Activated CD4-positive, alpha-beta T cell treated with anti-CD3 and anti-CD28 coated beads for 48 hours (primary cell): ENCODE measurements at regions not wholly inside any gene's neighbourhood (a gene's known extent, or its start where the extent isn't known, plus 50 kb on each side); places are given as distances from the start of the nearest gene placed in this dataset.
"Not testable (repeated sequence)": the region's sequence is repeated elsewhere in the genome, so short reads cannot be mapped to it uniquely, and the experiment has no call there.

ENCODE experiments used
- DNase-seq: peaks from one replicate; pipeline ENCODE4 v3.0.0-alpha.2; 2020

DNA sequence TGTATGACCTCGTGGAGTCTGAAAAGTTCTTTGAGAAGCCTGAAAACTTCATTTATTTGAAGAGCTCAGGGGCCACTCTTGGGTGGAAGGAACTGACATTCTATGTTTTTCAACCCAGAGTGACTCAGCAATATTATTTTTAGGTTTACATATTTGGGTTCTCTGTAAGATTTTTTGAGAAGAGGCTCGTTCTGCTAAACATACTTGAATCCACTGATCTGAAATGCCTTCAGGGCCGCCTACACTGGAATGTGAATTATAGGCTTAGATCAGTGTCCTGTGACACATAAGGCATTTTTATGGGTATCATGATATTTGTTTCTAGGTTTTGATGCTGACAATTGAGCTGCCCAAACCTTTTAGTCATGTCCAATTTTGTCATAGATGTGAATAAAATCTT is 86.2 kb downstream of the PSAT1 start:
- no peak for DNase-seq

DNA sequence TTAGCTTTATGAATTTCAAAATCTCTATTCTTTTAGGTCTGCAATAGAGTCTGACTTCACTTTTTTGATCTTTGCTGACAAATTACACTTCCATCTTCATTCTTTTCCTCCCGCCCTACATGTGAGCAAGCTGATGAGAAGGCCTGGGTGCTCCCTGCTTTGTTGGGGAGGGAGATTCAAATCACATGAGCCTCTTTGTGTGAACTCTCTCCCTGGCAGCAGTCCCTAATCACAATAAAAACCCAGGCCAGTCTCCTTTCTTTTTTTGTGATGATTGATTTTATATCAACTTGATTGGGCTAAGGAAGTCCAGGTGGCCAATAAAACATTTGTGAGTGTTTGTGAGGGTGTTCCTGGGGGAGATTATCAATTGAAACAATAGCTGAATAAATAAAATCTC is 89.4 kb downstream of the PSAT1 start:
- DNase-seq, result no peak

DNA sequence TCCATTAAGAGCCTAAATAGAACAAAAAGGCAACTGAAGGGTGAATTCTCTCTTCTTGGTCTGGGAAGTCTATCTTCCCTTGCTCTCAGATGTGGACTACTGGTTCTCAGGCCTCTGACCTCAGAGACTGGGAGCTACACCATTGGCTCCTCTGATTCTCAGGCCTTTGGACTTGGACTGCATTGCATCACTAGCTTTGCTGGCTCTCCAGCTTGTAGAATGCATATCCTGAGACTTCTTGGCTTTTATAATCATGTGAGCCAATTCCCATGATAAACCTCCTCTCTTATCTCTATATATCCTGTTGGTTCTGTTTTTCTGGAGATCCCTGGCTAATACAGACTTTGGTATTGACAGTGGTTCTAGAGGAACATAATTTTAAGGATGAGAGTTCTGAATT is 89.8 kb downstream of the PSAT1 start:
- no peak for DNase-seq

DNA sequence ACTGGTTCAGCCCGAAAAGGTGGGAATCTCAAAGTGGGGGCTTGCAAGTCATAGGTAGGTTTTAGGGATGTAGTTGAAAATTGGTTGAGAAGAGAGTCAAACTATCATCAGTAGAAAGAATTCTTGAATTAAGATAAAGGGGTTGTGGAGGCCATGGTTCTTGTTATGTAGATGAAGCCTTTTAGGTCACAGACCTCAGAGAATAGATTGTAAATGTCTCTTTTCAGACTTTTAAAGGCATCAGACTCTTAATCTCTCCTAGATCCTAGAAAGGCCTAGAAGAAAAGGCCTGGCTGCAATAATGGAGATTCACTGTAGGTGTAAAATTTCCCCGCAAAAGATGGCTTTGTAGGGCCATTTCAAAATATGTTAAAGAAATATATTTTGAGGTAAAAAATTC is 96.4 kb downstream of the PSAT1 start:
- no peak for DNase-seq

DNA sequence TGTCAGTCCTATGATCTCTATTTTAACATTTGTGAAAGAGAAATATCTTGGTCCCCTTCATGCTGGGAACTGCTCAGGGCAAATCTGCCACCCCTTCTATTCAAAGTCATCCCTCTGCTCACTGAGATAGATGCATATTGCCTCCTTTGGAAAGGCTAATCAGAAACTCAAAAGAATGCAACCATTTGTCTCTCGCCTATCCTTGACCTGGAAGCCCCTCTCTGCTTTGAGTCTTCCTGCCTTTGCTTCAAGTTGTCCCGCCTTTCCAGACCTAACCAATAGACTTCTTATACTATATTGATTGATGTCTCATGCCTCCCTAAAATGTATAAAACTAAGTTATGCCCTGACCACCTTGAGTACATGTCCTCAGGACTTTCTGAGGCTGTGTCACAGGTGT is 97.0 kb downstream of the PSAT1 start:
- no peak for DNase-seq

DNA sequence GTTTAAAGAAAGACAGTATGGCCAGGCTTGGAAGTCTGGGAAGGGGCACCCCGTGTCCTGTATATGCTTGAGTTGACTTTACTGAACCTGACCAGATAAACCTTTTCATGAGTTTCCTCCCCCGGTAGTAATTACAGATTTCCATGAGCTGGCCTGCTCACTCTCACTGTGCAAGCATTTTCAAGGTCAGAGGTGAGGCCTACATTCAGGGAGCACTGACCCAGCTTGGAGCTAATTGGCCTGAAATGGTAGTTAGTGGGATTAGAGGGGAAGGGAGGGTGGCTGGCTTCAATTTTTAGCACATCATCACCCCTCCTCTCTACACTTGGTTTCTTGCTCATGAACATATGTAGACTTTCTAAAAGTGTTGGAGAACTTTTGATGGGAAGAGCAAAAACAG is 99.2 kb downstream of the PSAT1 start:
- DNase-seq, result no peak

DNA sequence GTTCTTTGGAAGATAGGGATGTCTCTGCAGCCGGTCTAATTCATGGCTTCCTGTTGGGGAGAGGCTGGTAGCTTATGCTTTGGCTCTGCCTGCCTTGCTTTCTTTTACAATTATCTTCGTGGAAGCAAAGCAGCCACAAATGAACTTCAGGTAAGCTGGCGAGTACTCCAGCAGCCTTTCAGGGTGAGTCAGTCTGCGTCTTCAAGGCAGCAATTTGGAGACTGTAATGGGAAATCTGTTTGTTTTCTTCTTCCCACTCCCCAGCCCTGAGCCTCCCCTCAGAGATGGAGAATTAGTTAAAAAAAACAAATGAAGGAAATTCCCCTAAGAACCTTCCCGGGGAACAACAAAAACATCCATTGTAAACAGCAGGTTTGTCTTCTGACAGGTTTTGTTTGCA is 100.1 kb downstream of the PSAT1 start:
- no peak for DNase-seq

DNA sequence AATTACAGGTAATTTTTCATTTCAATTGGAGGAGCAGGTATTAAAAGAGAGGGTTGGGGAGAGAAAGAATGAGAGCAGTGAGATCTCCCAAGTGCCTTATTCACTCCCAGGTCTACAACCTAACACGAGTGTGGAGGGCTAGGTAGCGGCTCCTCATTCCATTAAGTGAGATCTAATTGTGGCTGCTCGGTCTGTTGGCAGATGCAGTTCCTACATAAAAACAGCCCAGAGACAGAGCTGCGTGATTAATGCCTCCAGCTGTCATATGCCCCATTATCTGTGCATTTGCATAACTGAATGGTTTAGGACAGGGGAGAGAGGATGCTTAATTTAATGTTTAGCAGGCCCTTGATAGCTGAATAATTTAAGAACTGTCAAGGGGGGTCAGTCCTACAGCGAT is 100.5 kb downstream of the PSAT1 start:
- no peak for DNase-seq

DNA sequence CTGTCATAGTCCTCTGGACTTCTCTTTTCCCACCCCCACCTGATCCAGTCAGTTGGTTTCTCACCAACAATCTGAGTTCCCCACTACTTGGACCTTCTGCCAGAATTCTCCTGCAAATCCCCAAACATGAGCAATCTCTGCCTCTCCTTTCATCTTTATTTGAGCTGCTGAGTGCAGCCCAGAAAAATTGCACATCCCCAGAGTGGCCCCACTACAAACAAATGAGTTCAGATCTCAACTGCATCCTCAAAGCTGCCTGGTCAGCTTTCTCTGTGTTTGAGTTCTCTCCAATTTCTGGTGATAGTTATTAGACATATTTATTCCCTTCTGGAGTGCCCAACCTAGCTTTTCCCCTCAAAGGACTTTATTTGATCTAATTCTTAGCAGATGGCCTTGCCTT is 102.2 kb downstream of the PSAT1 start:
- no peak for DNase-seq

DNA sequence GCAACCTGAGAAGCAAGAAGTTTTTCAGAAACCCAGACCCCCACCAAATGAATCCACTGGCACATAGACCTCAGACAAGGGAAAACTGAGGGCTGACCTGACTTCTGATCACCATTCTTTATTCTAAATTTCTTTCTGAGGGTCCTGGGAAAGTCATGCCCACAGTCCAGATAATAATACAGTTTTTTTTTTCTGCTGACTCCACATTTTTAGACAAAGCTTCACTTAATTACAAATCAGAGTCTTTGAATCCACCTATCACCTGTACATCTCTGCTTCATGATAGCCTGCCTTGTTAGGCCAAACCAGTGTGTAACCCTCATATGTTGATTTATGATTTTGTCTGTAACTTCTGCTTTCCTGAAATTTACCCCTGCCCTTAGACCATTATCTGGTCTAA is 103.6 kb downstream of the PSAT1 start:
- no peak for DNase-seq

DNA sequence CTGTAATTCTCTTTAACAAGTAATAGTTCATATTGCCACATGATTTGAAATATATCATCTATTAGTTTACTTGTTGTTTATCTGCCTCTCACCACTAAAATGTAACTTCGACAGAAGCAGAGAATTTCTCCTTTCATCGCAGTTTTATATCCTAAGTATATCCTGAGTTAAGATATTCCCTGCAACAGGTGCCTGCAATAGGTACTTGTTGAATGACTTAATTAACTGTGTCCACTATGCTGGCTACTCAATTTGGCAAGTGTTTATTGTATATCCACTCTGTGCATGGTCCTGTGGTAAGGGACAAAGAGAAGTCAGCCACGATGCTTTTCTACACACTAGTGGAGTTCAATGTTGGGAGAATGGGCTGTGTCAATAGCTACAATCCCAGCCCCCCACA is 108.5 kb downstream of the PSAT1 start:
- DNase-seq, result no peak

DNA sequence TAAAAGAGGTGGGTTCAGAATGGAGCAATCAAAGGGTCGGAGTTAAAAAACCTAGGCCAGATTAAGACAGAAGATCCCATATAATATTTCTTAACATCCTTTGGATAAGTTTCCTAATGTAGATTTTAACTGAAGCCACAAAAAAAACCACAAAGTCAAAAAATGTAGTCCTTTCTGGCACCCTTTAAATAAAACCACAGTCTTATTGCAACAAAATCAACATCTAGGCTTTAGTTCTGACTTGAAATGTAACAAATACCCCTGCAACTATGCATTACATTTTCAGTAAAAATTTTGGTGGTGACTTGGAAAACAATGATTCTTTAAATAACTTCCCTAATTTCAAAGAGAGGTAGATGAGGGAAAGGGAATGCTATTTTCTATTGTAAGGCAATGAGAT is 109.2 kb downstream of the PSAT1 start:
- DNase-seq, result no peak

DNA sequence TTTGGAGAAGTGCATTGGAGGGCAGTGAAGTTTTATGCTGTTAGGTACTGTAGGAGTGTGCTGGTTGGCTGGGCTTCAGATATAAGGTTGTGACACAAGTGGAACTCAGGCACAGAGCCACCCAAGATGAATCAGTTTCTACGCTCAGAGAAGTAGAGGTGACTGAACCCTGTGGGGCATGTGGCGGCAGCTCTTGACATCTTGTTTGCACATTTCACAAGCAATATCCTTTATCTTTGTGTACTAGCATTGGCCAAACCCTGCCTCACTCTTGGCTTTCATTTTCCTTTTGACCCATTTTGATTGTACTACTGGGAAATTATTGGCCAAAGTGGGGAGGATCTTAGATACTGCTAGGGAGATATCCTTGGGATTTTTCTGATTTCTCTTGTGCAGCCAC is 110.0 kb downstream of the PSAT1 start:
- no peak for DNase-seq

DNA sequence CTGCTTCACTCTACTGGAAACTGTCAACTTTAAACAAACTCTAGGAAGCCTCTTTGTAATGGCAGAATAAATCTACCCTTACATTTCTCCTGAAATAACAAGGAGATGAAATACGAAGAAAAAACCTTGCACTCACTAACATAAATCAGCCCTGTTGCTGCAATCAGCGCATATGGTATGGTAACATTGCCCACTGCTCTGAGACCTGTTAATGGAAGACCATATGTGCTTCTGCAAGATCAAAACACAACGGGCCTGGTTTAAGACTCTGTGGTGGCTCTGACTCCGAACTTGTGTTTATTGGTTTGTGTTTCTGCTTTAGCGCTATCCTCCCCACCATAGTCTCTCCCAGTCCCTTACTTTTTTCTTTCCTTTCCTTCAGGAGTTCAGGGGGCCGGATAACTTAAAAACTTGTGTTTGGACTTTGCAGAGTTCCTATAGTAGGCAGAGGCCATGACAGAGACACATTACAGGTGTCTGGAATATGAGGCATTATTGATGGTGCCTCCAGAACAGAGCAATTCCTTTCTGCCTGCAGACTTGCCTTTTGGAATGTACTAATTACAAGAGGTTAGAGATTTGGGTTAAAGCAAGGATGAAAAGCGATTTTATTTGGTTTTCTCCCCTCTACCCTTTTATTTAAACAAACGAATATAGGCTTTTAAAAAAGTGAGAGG is 110.8 kb downstream of the PSAT1 start:
- no peak for DNase-seq

DNA sequence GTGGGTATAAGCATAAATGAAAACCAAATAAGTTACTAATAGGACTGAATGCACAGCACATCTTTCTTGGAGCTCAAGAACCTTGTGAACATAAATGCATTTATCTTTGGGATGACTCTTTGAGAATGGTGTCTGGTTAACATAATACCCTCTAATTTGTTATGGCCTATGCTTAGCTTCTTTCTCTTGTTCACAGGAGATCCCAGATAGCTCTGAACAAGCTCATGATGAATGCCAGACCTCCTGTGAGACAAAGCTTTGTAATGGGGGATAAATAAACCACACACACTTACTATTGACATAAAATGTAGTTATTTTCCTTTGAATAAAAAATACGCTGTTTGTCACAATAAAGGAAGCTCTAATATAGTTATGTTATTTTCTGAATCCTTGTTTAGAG is 111.5 kb downstream of the PSAT1 start:
- no peak for DNase-seq

DNA sequence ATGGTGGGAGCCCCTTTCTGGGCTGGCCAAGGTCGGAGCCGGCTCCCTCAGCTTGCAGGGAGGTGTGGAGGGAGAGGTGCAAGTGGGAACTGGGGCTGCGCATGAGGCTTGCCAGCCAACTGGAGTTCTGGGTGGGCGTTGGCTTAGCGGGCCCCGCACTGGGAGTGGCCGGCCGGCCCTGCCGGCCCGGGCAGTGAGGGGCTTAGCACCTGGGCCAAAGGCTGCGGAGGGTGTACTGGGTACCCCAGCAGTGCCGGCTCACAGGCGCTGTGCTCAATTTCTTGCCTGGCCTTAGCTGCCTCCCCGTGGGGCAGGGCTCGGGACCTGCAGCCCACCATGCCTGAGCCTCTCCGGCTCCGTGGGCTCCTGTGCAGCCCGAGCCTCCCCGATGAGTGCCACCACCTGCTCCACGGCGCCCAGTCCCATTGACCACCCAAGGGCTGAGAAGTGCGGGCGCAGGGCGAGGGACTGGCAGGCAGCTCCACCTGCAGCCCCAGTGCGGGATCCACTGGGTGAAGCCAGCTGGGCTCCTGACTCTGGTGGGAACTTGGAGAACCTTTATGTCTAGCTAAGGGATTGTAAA is 113.1 kb downstream of the PSAT1 start:
- not testable (repeated sequence) for DNase-seq

DNA sequence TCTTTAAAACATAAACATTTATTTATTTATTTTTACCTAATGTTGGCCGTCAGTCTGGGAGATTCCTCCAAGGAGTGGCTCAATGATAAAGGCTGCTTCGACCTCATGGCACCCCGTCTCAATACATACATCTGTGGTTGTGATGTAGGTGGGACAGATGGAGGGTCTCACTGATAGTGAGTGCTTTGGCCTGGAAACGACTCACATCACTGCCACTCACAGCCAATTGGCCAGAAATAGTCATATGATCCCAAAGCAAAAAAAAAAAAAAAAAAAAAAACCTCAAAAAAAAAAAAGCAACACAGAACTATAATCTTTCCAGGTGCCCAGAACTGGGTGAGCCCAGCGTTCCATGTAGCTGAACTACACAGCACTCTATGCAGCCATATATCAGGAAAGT is 125.4 kb downstream of the PSAT1 start:
- no peak for DNase-seq

DNA sequence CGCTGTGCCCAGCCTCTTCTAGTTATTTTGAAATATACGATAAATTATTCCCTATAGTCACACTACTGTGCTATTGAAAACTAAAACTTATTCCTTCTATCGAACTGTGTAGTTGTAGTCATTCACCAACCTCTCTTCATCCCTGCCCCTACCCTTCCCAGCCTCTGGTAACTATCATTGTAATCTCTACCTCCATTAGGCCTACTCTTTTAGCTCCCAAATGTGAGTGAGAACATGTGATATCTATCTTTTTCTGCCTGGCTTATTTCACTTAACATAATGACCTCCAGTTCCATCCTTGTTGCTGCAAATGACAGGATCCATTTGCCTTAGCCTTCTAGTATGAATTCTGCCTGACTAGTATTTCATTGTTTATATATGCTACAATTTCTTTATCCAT is 127.4 kb downstream of the PSAT1 start:
- no peak for DNase-seq

DNA sequence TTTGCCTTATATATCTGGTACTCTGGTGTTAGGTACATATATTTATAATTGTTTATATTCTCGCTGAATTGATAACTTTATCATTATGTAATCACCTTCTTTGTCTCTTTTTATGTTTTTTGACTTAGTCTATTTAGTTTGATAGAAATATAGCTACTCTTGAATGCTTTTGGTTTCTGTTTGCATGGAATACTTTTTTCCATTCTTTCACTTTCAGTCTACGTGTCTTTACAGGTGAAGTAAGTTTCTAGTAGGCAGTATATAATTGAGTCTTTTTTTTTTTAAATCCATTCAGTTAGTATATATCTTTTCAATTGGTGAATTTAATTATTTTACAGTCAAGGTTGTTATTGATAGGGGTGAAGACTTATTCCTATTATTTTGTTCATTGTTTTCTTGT is 131.7 kb downstream of the PSAT1 start:
- DNase-seq, result no peak

DNA sequence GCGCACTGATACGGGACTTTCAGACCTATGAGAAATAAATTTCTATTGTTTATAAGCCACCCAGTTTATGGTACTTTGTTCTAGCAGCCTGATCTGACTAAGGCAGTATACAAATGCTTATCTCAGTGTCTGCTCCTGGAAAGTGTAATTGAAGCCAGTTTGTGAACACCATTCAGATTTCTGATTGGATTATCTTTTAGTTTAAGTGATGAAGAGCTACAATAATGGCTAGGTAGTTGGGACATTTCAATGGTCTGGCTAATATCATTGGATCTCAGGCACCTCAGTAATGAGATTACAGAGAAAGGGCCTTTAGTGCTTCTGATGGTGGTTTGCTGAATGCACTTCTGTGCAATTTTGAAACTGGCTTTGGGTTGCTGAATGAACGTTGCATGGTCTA is 133.5 kb downstream of the PSAT1 start:
- DNase-seq, result no peak

DNA sequence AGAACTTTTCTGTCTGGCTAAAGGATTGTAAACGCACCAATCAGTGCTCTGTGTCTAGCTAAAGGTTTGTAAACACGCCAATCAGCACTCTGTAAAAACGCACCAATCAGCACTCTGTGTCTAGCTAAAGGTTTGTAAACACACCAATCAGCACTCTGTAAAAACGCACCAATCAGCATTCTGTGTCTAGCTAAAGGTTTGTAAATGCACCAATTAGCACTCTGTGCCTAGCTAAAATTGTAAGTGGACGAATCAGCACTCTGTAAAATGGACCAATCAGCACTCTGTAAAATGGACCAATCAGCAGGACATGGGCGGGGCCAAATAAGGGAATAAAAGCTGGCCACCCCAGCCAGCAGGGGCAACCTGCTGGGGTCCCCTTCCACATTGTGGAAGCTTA is 134.1 kb downstream of the PSAT1 start:
- DNase-seq, result not testable (repeated sequence)

DNA sequence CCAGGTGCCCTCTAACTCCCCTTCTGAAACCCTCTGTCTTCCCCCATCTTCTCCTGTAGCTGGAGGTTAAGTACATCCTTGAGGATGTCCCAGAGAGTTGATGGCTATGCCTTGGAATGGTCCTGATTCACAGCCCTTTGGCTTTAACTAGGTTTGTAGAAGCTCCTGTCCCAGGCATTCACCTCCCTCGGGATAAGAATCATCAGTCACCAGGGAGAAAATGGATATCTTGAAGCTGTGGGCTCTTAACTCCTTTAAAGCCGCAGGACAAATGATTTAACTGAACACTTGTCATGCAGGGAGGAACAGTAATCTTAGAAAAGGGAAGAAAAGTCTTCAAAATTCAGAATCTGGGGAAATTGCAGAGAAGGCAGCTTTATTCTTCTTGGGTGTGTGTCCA is 139.9 kb downstream of the PSAT1 start:
- DNase-seq, result no peak

DNA sequence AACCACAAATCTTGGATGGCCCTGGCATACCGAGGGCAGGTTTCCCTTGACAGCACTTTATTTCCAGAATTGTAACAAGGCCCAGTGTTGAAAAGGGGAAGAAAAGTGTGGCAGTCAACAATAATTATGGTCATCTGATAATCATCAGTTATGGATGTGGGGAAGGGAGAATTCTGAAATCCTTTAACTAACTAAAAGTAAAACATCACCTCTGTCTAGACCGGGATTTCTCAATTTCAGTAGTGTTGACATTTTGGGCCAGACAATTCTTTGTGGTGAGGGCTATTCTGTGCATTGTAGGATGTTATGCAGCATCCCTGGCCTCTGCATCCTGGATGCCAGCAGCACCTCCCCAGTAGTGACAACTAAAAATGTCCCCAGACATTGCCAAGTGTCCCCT is 140.4 kb downstream of the PSAT1 start:
- no peak for DNase-seq

DNA sequence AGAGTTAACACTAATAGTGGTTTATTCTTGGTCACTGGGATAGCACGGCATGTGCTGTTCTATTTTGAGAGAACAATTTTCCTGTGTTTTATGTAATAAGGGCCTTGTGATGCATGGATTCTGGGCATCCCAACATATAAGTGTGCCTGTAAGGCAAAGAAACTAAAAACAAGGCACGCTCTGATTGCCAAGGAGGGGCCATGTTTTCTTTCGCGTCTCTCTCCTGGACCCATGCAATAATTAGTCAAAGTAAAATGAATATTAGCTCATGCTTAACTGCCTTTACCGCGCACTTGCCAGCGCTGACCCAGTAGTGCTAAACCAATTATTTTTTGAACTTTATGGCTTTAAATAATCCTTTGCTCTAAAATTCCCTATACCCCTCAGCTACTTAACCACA is 140.9 kb downstream of the PSAT1 start:
- DNase-seq, result no peak

DNA sequence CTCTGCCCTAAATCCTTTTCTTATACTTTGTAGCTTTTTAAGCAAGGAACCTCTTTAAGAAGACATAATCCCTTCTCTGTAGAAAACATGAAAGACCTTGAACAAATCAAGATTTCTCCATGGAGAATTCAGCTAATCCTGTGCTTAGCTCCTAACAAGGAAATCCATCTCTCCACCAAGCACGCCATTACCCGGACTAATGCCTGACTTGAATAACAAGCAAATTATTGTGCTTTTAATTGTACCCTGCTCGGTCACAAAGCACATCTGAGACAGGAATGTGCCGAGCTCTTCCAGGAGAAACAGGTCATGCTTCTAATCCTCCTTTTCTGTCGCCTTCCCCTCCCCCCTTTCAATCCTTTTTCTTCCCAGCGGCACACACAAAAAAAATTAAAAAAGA is 141.3 kb downstream of the PSAT1 start:
- DNase-seq, result no peak
